ENCODE measurements at regions not wholly inside any gene's neighbourhood (a gene's known extent, or its start where the extent isn't known, plus 50 kb on each side); places are given as distances from the start of the nearest gene placed in this dataset.

GRCh38 chr5:93082981-93083380 is 498.0 kb downstream of the NR2F1-AS1 start (continued):
- no peak for TF ChIP-seq RELA (CRISPR knock-in tag; IDR thresholded peaks at IDR 0.05; ENCODE audit: borderline replicate concordance)
- TF ChIP-seq ZNF281 (CRISPR knock-in tag; IDR thresholded peaks at IDR 0.05), result no peak
- no peak for TF ChIP-seq NR1H2 (CRISPR knock-in tag; IDR thresholded peaks at IDR 0.05)
- TF ChIP-seq ELF4 (CRISPR knock-in tag; IDR thresholded peaks at IDR 0.05; ENCODE audit: low read depth), result no peak
- no peak for TF ChIP-seq FOXP1 (CRISPR knock-in tag; IDR thresholded peaks at IDR 0.05; ENCODE audit: borderline replicate concordance)
- TF ChIP-seq ZNF219 (CRISPR knock-in tag; IDR thresholded peaks at IDR 0.05; ENCODE audit: borderline replicate concordance), result no peak
- no peak for TF ChIP-seq ATF1 (CRISPR knock-in tag; IDR thresholded peaks at IDR 0.05)
- no peak for TF ChIP-seq ETV6 (CRISPR knock-in tag; IDR thresholded peaks at IDR 0.05)
- TF ChIP-seq ZNF532 (CRISPR knock-in tag; IDR thresholded peaks at IDR 0.05; ENCODE audit: borderline replicate concordance), result no peak

GRCh38 chr5:93079046-93079445 is 502.0 kb downstream of the NR2F1-AS1 start:
- Mint-ChIP-seq H3K36me3 (no peaks in the 10 kb centered on the region), H3K27ac (no peak overlapping the region), H3K9me3 (no peaks in the 10 kb centered on the region), H3K4me3 (no peak overlapping the region), H3K4me1 (peaks cover 6% of the 10 kb centered on the region; the same call in 1 of the 2 replicates), H3K27me3 (ENCODE audit: low read depth) (no peaks in the 10 kb centered on the region)
- DNase-seq (ENCODE audit: low spot score) (no peak), ATAC-seq (no peak)
- POLR2A ChIA-PET, result no interaction called here
- CTCF ChIA-PET, result no interaction called here
- TF ChIP-seq AR (CRISPR knock-in tag; IDR thresholded peaks at IDR 0.05), result no peak
- no peak for TF ChIP-seq USF1 (CRISPR knock-in tag; IDR thresholded peaks at IDR 0.05)
- TF ChIP-seq ZNF219 (CRISPR knock-in tag; IDR thresholded peaks at IDR 0.05; ENCODE audit: borderline replicate concordance), result no peak
- no peak for TF ChIP-seq GTF2I (CRISPR knock-in tag; conservative IDR thresholded peaks at IDR 0.05)
- TF ChIP-seq ZNF425 (CRISPR knock-in tag; conservative IDR thresholded peaks at IDR 0.05), result no peak
- no peak for TF ChIP-seq NR3C1 (CRISPR knock-in tag; conservative IDR thresholded peaks at IDR 0.05; ENCODE audit: low read depth)
- no peak for TF ChIP-seq PREB (CRISPR knock-in tag; IDR thresholded peaks at IDR 0.05; ENCODE audit: borderline replicate concordance)
- TF ChIP-seq NFE2L1 (CRISPR knock-in tag; IDR thresholded peaks at IDR 0.05), result no peak
- no peak for TF ChIP-seq HMGXB4 (CRISPR knock-in tag; IDR thresholded peaks at IDR 0.05)
- no peak for TF ChIP-seq EMX1 (CRISPR knock-in tag; IDR thresholded peaks at IDR 0.05)
